GM18502 (cell line): ENCODE measurements at regions not wholly inside any gene's neighbourhood (a gene's known extent, or its start where the extent isn't known, plus 50 kb on each side); places are given as distances from the start of the nearest gene placed in this dataset.
"Not testable (repeated sequence)": the region's sequence is repeated elsewhere in the genome, so short reads cannot be mapped to it uniquely, and the experiment has no call there.

Experiments used
- ATAC-seq: cut with Tn5 transposase; IDR thresholded peaks from one replicate; pipeline ENCODE4 v1.9.1; 2021; ENCODE audit warnings: mild to moderate bottlenecking; ENCODE audit not compliant: unreplicated experiment, poor library complexity

- peak; percentile 79 for ATAC-seq
Measured at GRCh38 chr1:185520188-185520920, 203.3 kb upstream of the IVNS1ABP start.

- ATAC-seq: no peak
Measured at GRCh38 chr1:185517808-185518419, 200.9 kb upstream of the IVNS1ABP start.

- ATAC-seq: not testable (repeated sequence)
Measured at GRCh38 chr1:185517301-185517700, 200.3 kb upstream of the IVNS1ABP start.

GRCh38 chr1:185515696-185516095 lies 198.7 kb upstream of the IVNS1ABP start:
- ATAC-seq: no peak

- ATAC-seq: no peak
Measured at GRCh38 chr1:185514311-185514710, 197.3 kb upstream of the IVNS1ABP start.

GRCh38 chr1:185512442-185512841 lies 195.4 kb upstream of the IVNS1ABP start:
- no peak for ATAC-seq

GRCh38 chr1:185501099-185501498 lies 184.1 kb upstream of the IVNS1ABP start:
- no peak for ATAC-seq

- ATAC-seq: no peak
Measured at GRCh38 chr1:185500001-185500626, 183.1 kb upstream of the IVNS1ABP start.

- ATAC-seq: no peak
Measured at GRCh38 chr1:185498207-185498606, 181.2 kb upstream of the IVNS1ABP start.

GRCh38 chr1:185497177-185497576 lies 180.1 kb upstream of the IVNS1ABP start:
- no peak for ATAC-seq

- ATAC-seq: no peak
Measured at GRCh38 chr1:185495898-185496297, 178.9 kb upstream of the IVNS1ABP start.

GRCh38 chr1:185495007-185495406 lies 178.0 kb upstream of the IVNS1ABP start:
- ATAC-seq: no peak

- no peak for ATAC-seq
Measured at GRCh38 chr1:185492089-185492825, 175.2 kb upstream of the IVNS1ABP start.

GRCh38 chr1:185491604-185492003 lies 174.6 kb upstream of the IVNS1ABP start:
- ATAC-seq: no peak

GRCh38 chr1:185490924-185491323 lies 173.9 kb upstream of the IVNS1ABP start:
- ATAC-seq: no peak

- ATAC-seq: no peak
Measured at GRCh38 chr1:185489406-185489805, 172.4 kb upstream of the IVNS1ABP start.

- ATAC-seq: no peak
Measured at GRCh38 chr1:185488808-185489207, 171.8 kb upstream of the IVNS1ABP start.

- no peak for ATAC-seq
Measured at GRCh38 chr1:185487936-185488335, 170.9 kb upstream of the IVNS1ABP start.

GRCh38 chr1:185487026-185487425 lies 170.0 kb upstream of the IVNS1ABP start:
- ATAC-seq: no peak

GRCh38 chr1:185486346-185486745 lies 169.3 kb upstream of the IVNS1ABP start:
- no peak for ATAC-seq
